ENCODE measurements at regions not wholly inside any gene's neighbourhood (a gene's known extent, or its start where the extent isn't known, plus 50 kb on each side); places are given as distances from the start of the nearest gene placed in this dataset.

DNA sequence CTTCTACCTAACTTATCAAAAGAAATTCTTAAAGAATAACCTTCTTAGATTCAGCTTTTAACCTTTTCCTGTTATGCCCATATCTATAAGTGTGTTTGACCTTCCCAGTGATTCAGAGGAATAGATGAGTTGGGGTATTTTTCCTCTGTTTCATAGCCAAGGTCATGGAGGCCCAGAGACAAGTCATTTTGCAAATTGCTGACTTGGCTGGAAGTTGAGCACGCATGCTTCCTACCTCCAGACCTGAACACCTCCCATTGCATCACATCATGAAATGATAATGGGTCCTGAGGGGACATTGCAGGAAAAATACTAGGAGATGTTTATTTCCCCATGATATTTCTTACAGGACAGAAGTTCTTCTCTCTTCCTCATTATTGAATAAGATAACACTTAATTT lies 158.6 kb upstream of the LMCD1 start:
- Histone ChIP-seq H4K20me1 (ENCODE audit: insufficient read depth, poor library complexity, severe bottlenecking) (no peaks in the 10 kb centered on the region), H3K9me3 (ENCODE audit: low read depth) (no peaks in the 10 kb centered on the region), H3K4me2 (no peak overlapping the region), H3K36me3 (replicated peaks; ENCODE audit: insufficient read depth, low read depth) (no peaks in the 10 kb centered on the region), H2AFZ (no peak overlapping the region), H3K27me3 (no peaks in the 10 kb centered on the region), H3K4me1 (ENCODE audit: insufficient read depth) (no peaks in the 10 kb centered on the region), H3K4me3 (no peak overlapping the region), H3K9me2 (replicated peaks; ENCODE audit: insufficient read depth) (no peaks in the 10 kb centered on the region), H3K27ac (no peak overlapping the region), H3K79me2 (no peaks in the 10 kb centered on the region)
- TF ChIP-seq, protein P1, sequence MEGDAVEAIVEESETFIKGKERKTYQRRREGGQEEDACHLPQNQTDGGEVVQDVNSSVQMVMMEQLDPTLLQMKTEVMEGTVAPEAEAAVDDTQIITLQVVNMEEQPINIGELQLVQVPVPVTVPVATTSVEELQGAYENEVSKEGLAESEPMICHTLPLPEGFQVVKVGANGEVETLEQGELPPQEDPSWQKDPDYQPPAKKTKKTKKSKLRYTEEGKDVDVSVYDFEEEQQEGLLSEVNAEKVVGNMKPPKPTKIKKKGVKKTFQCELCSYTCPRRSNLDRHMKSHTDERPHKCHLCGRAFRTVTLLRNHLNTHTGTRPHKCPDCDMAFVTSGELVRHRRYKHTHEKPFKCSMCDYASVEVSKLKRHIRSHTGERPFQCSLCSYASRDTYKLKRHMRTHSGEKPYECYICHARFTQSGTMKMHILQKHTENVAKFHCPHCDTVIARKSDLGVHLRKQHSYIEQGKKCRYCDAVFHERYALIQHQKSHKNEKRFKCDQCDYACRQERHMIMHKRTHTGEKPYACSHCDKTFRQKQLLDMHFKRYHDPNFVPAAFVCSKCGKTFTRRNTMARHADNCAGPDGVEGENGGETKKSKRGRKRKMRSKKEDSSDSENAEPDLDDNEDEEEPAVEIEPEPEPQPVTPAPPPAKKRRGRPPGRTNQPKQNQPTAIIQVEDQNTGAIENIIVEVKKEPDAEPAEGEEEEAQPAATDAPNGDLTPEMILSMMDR (IDR thresholded peaks at IDR 0.05; ENCODE audit: poor library complexity): no peak
- TF ChIP-seq EZH2phosphoT487 (IDR thresholded peaks at IDR 0.05; ENCODE audit: low read depth, severe bottlenecking, unreplicated experiment) (no peak), EZH2 (IDR thresholded peaks at IDR 0.05; ENCODE audit: borderline replicate concordance) (no peak)
- WGBS (ENCODE audit: low lambda C conversion rate, missing lambda C conversion rate): 96% methylated on average over 1 of the region's 1 CpG
- no peak for DNase-seq (ENCODE audit: low spot score)

DNA sequence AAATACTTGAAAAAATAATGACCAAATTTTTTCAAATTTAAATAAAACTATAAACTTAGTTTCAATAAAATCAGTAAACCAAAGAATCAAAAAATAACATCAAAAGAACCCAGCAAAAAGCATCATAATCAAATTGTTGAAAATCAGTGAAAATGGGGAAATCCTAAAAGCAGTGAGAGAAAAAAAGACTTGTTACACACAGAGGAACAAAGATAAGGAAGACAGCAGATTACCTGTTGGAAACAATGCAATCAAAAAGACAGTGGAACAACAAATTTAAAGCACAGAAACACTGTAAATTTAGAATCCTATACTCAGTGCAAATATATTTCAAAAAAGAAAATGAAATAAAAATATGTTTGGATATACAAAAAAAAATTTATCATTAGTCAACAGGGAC lies 156.2 kb upstream of the LMCD1 start:
- Histone ChIP-seq H4K20me1 (ENCODE audit: insufficient read depth, poor library complexity, severe bottlenecking) (no peaks in the 10 kb centered on the region), H2AFZ (no peak overlapping the region), H3K4me2 (no peak overlapping the region), H3K27me3 (no peaks in the 10 kb centered on the region), H3K27ac (no peak overlapping the region), H3K36me3 (replicated peaks; ENCODE audit: insufficient read depth, low read depth) (no peaks in the 10 kb centered on the region), H3K4me1 (ENCODE audit: insufficient read depth) (no peaks in the 10 kb centered on the region), H3K9me2 (replicated peaks; ENCODE audit: insufficient read depth) (no peaks in the 10 kb centered on the region), H3K4me3 (no peak overlapping the region), H3K9me3 (ENCODE audit: low read depth) (no peaks in the 10 kb centered on the region), H3K79me2 (no peaks in the 10 kb centered on the region)
- TF ChIP-seq, protein P1 (IDR thresholded peaks at IDR 0.05; ENCODE audit: poor library complexity): no peak
- TF ChIP-seq EZH2phosphoT487 (IDR thresholded peaks at IDR 0.05; ENCODE audit: low read depth, severe bottlenecking, unreplicated experiment): no peak
- no peak for TF ChIP-seq EZH2 (IDR thresholded peaks at IDR 0.05; ENCODE audit: borderline replicate concordance)
- DNase-seq (ENCODE audit: low spot score): no peak

DNA sequence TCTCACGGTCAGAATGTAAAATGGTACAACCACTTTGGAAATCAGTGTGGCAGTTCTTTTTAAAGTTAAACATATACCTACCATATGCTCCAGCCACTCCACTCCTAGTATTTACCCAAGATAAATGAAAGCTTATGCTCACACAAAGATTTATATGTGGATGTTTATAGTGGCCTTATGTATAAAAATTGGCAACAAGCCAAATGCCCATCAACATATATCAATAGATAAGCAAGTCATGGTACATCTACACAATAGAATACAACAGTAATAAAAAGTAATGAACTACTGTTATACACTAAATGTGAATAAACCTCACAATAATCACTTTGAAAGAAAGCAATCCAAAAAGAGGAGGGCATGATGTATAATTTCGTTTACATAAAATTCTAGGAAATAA lies 153.5 kb upstream of the LMCD1 start:
- Histone ChIP-seq H3K79me2 (no peaks in the 10 kb centered on the region), H3K4me1 (ENCODE audit: insufficient read depth) (no peaks in the 10 kb centered on the region), H3K9me2 (replicated peaks; ENCODE audit: insufficient read depth) (no peaks in the 10 kb centered on the region), H3K36me3 (replicated peaks; ENCODE audit: insufficient read depth, low read depth) (no peaks in the 10 kb centered on the region), H3K4me2 (no peak overlapping the region), H3K27me3 (no peaks in the 10 kb centered on the region), H2AFZ (no peak overlapping the region), H3K9me3 (ENCODE audit: low read depth) (no peaks in the 10 kb centered on the region), H3K4me3 (no peak overlapping the region), H3K27ac (no peak overlapping the region), H4K20me1 (ENCODE audit: insufficient read depth, poor library complexity, severe bottlenecking) (no peaks in the 10 kb centered on the region)
- no peak for DNase-seq (ENCODE audit: low spot score)
- TF ChIP-seq EZH2phosphoT487 (IDR thresholded peaks at IDR 0.05; ENCODE audit: low read depth, severe bottlenecking, unreplicated experiment) (no peak), EZH2 (IDR thresholded peaks at IDR 0.05; ENCODE audit: borderline replicate concordance) (no peak)
- TF ChIP-seq, protein P1 (IDR thresholded peaks at IDR 0.05; ENCODE audit: poor library complexity): no peak
- WGBS (ENCODE audit: low lambda C conversion rate, missing lambda C conversion rate): 75% methylated on average over 2 of the region's 2 CpGs

DNA sequence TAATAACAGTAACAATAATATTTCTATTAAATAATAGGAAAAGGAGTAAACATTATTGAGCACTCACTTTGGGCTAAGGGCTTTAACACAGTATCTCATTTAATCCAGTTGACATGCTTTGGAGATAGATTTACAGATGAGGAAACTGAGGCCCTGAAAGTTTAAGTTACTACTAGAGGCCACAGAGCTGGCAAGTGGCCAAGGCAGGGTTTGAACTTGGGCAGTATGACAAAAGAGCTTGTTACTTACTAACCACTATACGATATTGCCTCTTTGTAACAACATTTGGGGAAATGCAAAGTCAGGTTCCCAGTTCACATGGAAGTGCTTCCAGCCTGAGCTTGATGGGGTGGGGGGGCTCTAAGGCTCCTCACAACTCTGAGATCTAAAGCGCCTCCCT lies 149.1 kb upstream of the LMCD1 start:
- no peak overlapping the region for H2AFZ ChIP-seq
- no peak overlapping the region for H3K4me3 ChIP-seq
- H3K4me2 ChIP-seq: no peak overlapping the region
- no peak for DNase-seq (ENCODE audit: low spot score)
- H3K36me3 ChIP-seq (replicated peaks; ENCODE audit: insufficient read depth, low read depth): no peaks in the 10 kb centered on the region
- no peaks in the 10 kb centered on the region for H3K27me3 ChIP-seq
- H3K9me3 ChIP-seq (ENCODE audit: low read depth): no peaks in the 10 kb centered on the region
- 88% methylated on average over 2 of the region's 2 CpGs for WGBS (ENCODE audit: low lambda C conversion rate, missing lambda C conversion rate)
- H3K79me2 ChIP-seq: no peaks in the 10 kb centered on the region
- no peak for TF ChIP-seq EZH2 (IDR thresholded peaks at IDR 0.05; ENCODE audit: borderline replicate concordance)
- TF ChIP-seq, protein P1 (IDR thresholded peaks at IDR 0.05; ENCODE audit: poor library complexity): no peak
- TF ChIP-seq EZH2phosphoT487 (IDR thresholded peaks at IDR 0.05; ENCODE audit: low read depth, severe bottlenecking, unreplicated experiment): no peak
- no peaks in the 10 kb centered on the region for H3K4me1 ChIP-seq (ENCODE audit: insufficient read depth)
- H3K27ac ChIP-seq: no peak overlapping the region
- H3K9me2 ChIP-seq (replicated peaks; ENCODE audit: insufficient read depth): no peaks in the 10 kb centered on the region
- no peaks in the 10 kb centered on the region for H4K20me1 ChIP-seq (ENCODE audit: insufficient read depth, poor library complexity, severe bottlenecking)
